ENCODE measurements at regions not wholly inside any gene's neighbourhood (a gene's known extent, or its start where the extent isn't known, plus 50 kb on each side); places are given as distances from the start of the nearest gene placed in this dataset.

- H3K4me3 ChIP-seq (ENCODE audit: low read depth, low read length): no peak overlapping the region
- no peaks in the 10 kb centered on the region for H3K9me3 ChIP-seq (ENCODE audit: control insufficient read depth, low read length)
- H3K4me1 ChIP-seq: no peaks in the 10 kb centered on the region
- no peak overlapping the region for H3K4me2 ChIP-seq (ENCODE audit: low read length)
- H3K27me3 ChIP-seq (ENCODE audit: control insufficient read depth, insufficient read depth, low read length): no peaks in the 10 kb centered on the region
- TF ChIP-seq CTCF (IDR thresholded peaks at IDR 0.05): no peak
- H3K9ac ChIP-seq: no peak overlapping the region
- H2AFZ ChIP-seq: no peak overlapping the region
- no peaks in the 10 kb centered on the region for H3K79me2 ChIP-seq
- no peak overlapping the region for H3K27ac ChIP-seq
- H3K36me3 ChIP-seq (ENCODE audit: control insufficient read depth, insufficient read depth, low read length): no peaks in the 10 kb centered on the region
These were observed 108.1 kb downstream of the MYCN start for GRCh38 chr2:16048466-16048865.

GRCh38 chr2:16047701-16048100 lies 107.4 kb downstream of the MYCN start:
- no peak overlapping the region for H3K27ac ChIP-seq
- H3K4me1 ChIP-seq: no peaks in the 10 kb centered on the region
- no peak overlapping the region for H3K4me3 ChIP-seq (ENCODE audit: low read depth, low read length)
- no peak overlapping the region for H2AFZ ChIP-seq
- no peaks in the 10 kb centered on the region for H3K36me3 ChIP-seq (ENCODE audit: control insufficient read depth, insufficient read depth, low read length)
- H3K9ac ChIP-seq: no peak overlapping the region
- TF ChIP-seq CTCF (IDR thresholded peaks at IDR 0.05): no peak
- no peaks in the 10 kb centered on the region for H3K9me3 ChIP-seq (ENCODE audit: control insufficient read depth, low read length)
- H3K4me2 ChIP-seq (ENCODE audit: low read length): no peak overlapping the region
- H3K79me2 ChIP-seq: no peaks in the 10 kb centered on the region
- H3K27me3 ChIP-seq (ENCODE audit: control insufficient read depth, insufficient read depth, low read length): no peaks in the 10 kb centered on the region

- Histone ChIP-seq H3K27me3 (ENCODE audit: control insufficient read depth, insufficient read depth, low read length) (no peaks in the 10 kb centered on the region), H3K79me2 (no peaks in the 10 kb centered on the region), H3K27ac (no peak overlapping the region), H3K36me3 (ENCODE audit: control insufficient read depth, insufficient read depth, low read length) (no peaks in the 10 kb centered on the region), H3K9ac (no peak overlapping the region), H3K4me2 (ENCODE audit: low read length) (no peak overlapping the region), H3K9me3 (ENCODE audit: control insufficient read depth, low read length) (no peaks in the 10 kb centered on the region), H3K4me1 (no peaks in the 10 kb centered on the region), H2AFZ (no peak overlapping the region), H3K4me3 (ENCODE audit: low read depth, low read length) (no peak overlapping the region)
- no peak for TF ChIP-seq CTCF (IDR thresholded peaks at IDR 0.05)
These were observed 106.3 kb downstream of the MYCN start for GRCh38 chr2:16046649-16047048.

GRCh38 chr2:16045653-16046352 lies 105.5 kb downstream of the MYCN start:
- Histone ChIP-seq H3K4me1 (no peaks in the 10 kb centered on the region), H3K4me2 (ENCODE audit: low read length) (no peak overlapping the region), H3K9me3 (ENCODE audit: control insufficient read depth, low read length) (no peaks in the 10 kb centered on the region), H2AFZ (no peak overlapping the region), H3K27ac (no peak overlapping the region), H3K27me3 (ENCODE audit: control insufficient read depth, insufficient read depth, low read length) (no peaks in the 10 kb centered on the region), H3K9ac (no peak overlapping the region), H3K36me3 (ENCODE audit: control insufficient read depth, insufficient read depth, low read length) (no peaks in the 10 kb centered on the region), H3K4me3 (ENCODE audit: low read depth, low read length) (no peak overlapping the region), H3K79me2 (no peaks in the 10 kb centered on the region)
- TF ChIP-seq CTCF (IDR thresholded peaks at IDR 0.05): no peak

- no peaks in the 10 kb centered on the region for H3K4me1 ChIP-seq
These were observed 104.7 kb downstream of the MYCN start for GRCh38 chr2:16044946-16045456.

More at GRCh38 chr2:16044946-16045456, 104.7 kb downstream of the MYCN start:
- Histone ChIP-seq H3K4me2 (ENCODE audit: low read length) (no peak overlapping the region), H3K79me2 (no peaks in the 10 kb centered on the region), H3K9me3 (ENCODE audit: control insufficient read depth, low read length) (no peaks in the 10 kb centered on the region), H3K27me3 (ENCODE audit: control insufficient read depth, insufficient read depth, low read length) (no peaks in the 10 kb centered on the region), H2AFZ (no peak overlapping the region), H3K36me3 (ENCODE audit: control insufficient read depth, insufficient read depth, low read length) (no peaks in the 10 kb centered on the region), H3K27ac (no peak overlapping the region), H3K4me3 (ENCODE audit: low read depth, low read length) (no peak overlapping the region), H3K9ac (no peak overlapping the region)
- no peak for TF ChIP-seq CTCF (IDR thresholded peaks at IDR 0.05)
